ENCODE measurements at regions not wholly inside any gene's neighbourhood (a gene's known extent, or its start where the extent isn't known, plus 50 kb on each side); places are given as distances from the start of the nearest gene placed in this dataset.
A peak's percentile ranks its signal among the peaks of the same experiment; 100 is the strongest.

DNA sequence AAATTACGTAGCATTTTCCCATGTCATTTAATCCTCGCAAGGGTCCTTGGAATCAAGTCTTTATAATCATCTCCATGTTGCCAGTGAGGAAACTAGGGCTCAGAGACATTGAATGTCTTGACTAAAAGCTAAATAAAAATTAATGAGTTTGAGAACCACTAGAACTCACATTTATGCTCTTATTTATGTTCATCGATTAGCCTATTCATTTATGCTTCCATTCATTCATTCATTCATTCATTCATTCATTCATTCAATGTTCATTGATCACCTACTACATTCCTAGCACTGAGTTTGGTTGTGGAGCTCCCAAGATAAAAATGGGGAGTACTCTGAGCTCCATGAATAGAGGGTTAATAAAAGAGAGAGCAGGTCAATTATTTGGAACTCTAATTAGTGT, 59.7 kb downstream of the KCNA1 start:
- DNase-seq, result no peak

DNA sequence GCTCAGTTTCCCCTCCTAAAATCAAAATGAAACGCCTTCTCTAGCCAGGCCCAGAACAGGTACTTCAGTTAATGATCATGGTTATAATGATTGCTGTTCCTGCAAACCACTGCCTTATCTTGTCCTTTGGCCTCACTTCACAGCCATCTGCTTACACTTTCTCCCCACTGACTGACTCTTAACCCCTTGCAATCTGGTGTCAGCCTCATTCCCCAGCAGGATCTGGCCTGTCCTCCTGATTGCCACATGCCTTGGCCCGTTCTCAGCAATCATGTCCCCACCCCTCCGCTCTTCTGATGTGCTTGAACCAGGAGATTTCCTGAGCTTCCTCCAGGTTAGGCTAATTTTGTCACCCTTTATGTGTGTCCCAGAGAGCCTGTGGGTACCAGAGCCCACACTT, 64.5 kb downstream of the KCNA1 start:
- no peak for DNase-seq

GRCh38 chr12:4975574-4975973, 65.9 kb downstream of the KCNA1 start:
- DNase-seq, result no peak

DNA sequence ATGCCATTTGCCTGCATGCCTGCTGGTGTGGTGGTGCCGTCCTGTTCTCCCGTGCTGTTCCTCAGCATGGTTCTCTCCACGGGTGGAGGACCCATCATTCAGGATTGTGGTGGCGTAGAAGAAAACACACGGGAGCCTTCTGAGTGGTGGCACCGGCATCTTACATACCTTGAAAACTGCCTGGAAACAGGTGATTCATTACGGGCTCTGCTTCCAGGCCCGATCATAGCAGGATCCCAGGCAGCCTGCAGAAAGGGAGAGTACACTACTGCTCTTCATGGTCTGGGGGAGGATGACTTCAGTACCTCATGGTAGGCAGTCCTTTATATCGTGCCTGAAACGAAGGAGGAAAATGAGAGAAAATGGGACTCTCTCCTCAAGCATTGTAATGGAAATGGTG, 66.6 kb upstream of the KCNA5 start:
- no peak for DNase-seq

GRCh38 chr12:4978737-4979136, 64.9 kb upstream of the KCNA5 start:
- DNase-seq, result peak; percentile 80

- DNase-seq, result no peak
Observed at GRCh38 chr12:4979737-4980136, 63.9 kb upstream of the KCNA5 start.

- DNase-seq, result no peak
Observed at GRCh38 chr12:4984344-4984743, 59.3 kb upstream of the KCNA5 start.

GRCh38 chr12:4984971-4985370, 58.7 kb upstream of the KCNA5 start:
- no peak for DNase-seq

DNA sequence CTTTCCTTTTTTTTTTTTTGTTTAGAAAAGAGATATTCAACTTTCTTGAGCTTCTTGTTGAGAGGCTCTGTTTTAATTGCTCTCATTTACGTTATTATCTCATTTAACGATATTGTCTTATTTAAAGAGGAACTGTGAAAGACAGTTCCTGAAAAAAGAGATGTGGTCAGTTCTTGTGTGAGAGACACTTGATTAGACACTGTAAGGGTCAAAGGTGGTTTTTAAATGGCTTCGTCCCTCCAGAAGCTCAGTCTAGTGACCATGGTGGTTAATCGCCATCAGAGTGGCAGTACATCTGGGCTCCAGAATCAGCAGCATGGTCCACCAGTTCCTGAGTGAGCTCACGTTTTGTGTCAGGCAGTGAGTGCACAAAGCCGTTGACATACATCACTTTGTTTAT, 57.9 kb upstream of the KCNA5 start:
- DNase-seq, result no peak

DNA sequence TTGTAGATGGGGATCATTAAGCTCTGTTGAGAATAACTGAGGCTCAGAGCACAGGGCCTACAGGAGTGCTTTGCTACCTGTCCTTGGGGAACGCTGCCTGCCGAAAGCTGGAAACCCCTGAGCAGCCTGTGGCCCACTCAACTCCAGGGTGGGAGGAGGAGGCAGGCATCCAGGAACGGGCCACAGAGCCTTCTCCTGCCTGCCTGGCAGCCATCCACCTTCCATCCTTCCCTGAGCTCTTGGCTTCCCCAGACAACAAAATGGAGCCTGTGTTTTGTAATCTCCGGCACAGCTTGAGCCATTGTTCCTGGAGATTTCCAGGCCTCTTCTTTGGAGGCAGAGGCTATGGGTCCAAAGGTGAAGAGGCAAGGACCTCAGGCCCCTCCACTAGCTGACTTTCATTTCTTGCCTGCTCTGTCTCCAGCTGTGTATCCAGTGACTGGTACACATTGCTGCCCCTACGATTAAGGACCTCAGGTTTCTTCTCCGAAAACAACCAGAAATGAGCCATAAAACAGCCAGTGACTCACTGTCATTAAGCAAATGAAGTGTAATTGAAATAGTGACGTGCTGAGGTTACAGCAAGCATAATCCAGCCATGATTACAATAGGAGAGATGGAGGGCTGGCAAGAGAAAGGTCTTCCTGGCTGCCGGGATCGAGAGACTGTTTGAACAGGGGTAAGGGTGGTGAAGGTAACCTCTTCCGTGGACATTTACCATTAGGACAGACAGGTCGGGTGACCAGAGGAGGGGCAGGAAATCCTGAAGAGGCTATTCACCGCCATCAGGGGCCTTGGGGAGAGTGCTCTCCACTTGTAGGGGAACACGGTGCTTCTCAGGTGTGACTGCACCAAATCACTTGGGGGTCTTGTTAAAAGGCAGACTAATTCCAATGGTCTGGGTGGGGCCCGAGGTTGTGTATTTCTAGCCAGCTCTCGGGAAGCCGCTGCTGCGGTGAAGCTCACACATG, 56.3 kb upstream of the KCNA5 start:
- no peak for DNase-seq

- peak; percentile 67 for DNase-seq
Observed at GRCh38 chr12:4991373-4991772, 52.3 kb upstream of the KCNA5 start.

DNA sequence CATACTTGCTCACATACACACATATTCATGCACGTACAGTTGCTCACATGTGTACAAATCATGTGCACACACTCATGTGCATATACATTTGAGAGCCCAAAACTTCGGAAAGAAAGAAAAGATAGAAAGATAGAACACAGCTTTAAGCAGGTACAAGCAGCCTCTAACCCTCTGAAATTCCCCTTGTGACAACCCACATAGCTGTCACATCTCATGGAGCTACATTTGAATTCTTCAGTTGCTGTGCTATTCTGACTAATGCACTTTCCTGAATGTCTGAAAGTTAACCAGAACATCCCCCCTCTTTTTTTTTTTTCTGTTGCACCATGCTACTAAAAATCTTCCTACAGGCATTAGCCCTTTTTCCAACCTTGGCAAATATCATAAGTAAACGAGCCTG, 51.9 kb upstream of the KCNA5 start:
- DNase-seq, result no peak

DNA sequence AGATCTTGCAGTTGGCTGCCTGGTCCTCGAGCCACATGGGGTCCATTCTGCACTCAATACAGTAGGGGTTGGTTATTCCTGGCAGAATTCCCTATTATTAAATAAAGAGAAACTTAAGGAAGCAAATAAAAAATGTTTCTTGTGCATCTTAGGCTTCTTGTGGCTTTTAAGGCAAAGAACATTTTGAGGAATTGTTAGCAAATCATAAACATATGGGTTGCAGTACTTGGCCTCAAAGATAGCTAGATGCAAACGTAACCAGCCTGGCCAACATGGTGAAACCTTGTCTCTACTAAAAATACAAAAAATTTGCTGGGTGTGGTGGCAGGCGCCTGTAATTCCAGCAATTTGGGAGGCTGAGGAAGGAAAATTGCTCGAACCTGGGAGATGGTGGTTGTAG, 50.8 kb upstream of the KCNA5 start:
- DNase-seq, result no peak

Measured in NCI-H1092 (cell line).